Panc1 (cell line): ENCODE measurements at regions not wholly inside any gene's neighbourhood (a gene's known extent, or its start where the extent isn't known, plus 50 kb on each side); places are given as distances from the start of the nearest gene placed in this dataset.

Experiments
- ATAC-seq: fragments of 200-7000 bp; cut with Tn5 transposase; 2 replicates; pipeline ENCODE4 v1.9.1; 2020; ENCODE audit warnings: mild to moderate bottlenecking, moderate library complexity
- BruUV-seq: library from RNA; stranded (reverse); fragments of 400-500 nt; replicated peaks from 2 replicates; lab custom pipeline; 2021; lab: Mats Ljungman, UMichigan
- CTCF ChIA-PET: fragments of 300-600 bp; sonication (Branson Sonifier 250); formaldehyde crosslinking; loops from one replicate; lab custom pipeline; 2022; ENCODE audit warnings: antibody characterized with exemption; lab: Charles Lee
- POLR2A ChIA-PET: fragments of 300-600 bp; sonication (Branson Sonifier 250); formaldehyde crosslinking; loops from one replicate; lab custom pipeline; 2022; ENCODE audit warnings: antibody characterized with exemption; lab: Charles Lee
- DNase-seq: peaks from one replicate; pipeline ENCODE4 v3.0.0-alpha.2; 2010; ENCODE audit warnings: low read depth, low spot score
- H3K27ac ChIP-seq: 2 replicates; pipeline ENCODE4 v1.5.1; 2011; ENCODE audit warnings: mild to moderate bottlenecking, low read length, inconsistent platforms
- H3K27me3 ChIP-seq: fragments of 200-500 bp; sonication (Bioruptor generic); 2 replicates; pipeline ENCODE4 v1.6.0; 2014; ENCODE audit warnings: low read length, inconsistent platforms; ENCODE audit not compliant: control insufficient read depth, insufficient read depth
- H3K36me3 ChIP-seq: fragments of 200-500 bp; sonication (Bioruptor generic); 2 replicates; pipeline ENCODE4 v1.5.1; 2014; ENCODE audit warnings: inconsistent platforms, mild to moderate bottlenecking, low read length, moderate library complexity; ENCODE audit not compliant: control insufficient read depth, insufficient read depth
- H3K4me1 ChIP-seq: 2 replicates; pipeline ENCODE4 v1.5.1; 2011; ENCODE audit warnings: inconsistent platforms, mild to moderate bottlenecking, low read length, moderate library complexity; ENCODE audit not compliant: control insufficient read depth, insufficient read depth
- H3K4me3 ChIP-seq, 2 experiments: 2 replicates each; pipeline ENCODE4 v1.5.1; 2011 to 2012; ENCODE audit warnings: low read depth in 2 of 2, low read length in 2 of 2, mild to moderate bottlenecking in 2 of 2, inconsistent platforms in 1 of 2, moderate library complexity in 1 of 2
- H3K9me3 ChIP-seq: fragments of 200-500 bp; sonication (Bioruptor generic); 2 replicates; pipeline ENCODE4 v1.5.1; 2014; ENCODE audit warnings: low read depth, mild to moderate bottlenecking, inconsistent platforms, low read length, moderate library complexity; ENCODE audit not compliant: control insufficient read depth, insufficient read depth
- POLR2AphosphoS5 ChIP-seq: IDR thresholded peaks from 2 replicates; pipeline ENCODE4 v1.6.1; 2012; ENCODE audit warnings: mild to moderate bottlenecking, low read depth, low read length, moderate library complexity
- REST ChIP-seq, 2 experiments: IDR thresholded peaks; 2 replicates each; pipeline ENCODE4 v1.6.1; 2011 to 2012; ENCODE audit warnings: low read depth in 2 of 2, control low read depth in 1 of 2, low read length in 1 of 2, mild to moderate bottlenecking in 1 of 2, moderate library complexity in 1 of 2; ENCODE audit not compliant: insufficient read depth in 1 of 2
- SIN3A ChIP-seq: IDR thresholded peaks from 2 replicates; pipeline ENCODE4 v1.6.1; 2012; ENCODE audit warnings: low read depth, mild to moderate bottlenecking, low read length, moderate library complexity, borderline replicate concordance; ENCODE audit not compliant: insufficient read depth
- TCF7L2 ChIP-seq: IDR thresholded peaks from 2 replicates; pipeline ENCODE4 v1.6.1; 2011; ENCODE audit warnings: mild to moderate bottlenecking, low read depth, low read length, inconsistent platforms
- in situ Hi-C: cut with HindIII; loops from 2 replicates; pipeline ENCODE4 v1.10.0; 2016; ENCODE audit warnings: low sequenced_read_pairs, low pct_unique_long_range_greater_than_20kb
- intact Hi-C: fragments of 100-400 bp; cut with micrococcal nuclease; formaldehyde crosslinking; loops from one replicate; pipeline ENCODE4 v1.10.0; 2022; ENCODE audit not compliant: unreplicated experiment
- TF ChIP-seq, protein P1 (sequence below): fragments of 450-650 bp; IDR thresholded peaks from 2 replicates; pipeline ENCODE4 v1.5.1; 2017; ENCODE audit warnings: mild to moderate bottlenecking

- in situ Hi-C loops, result no loop called here
- Histone ChIP-seq H3K4me1 (no peaks in the 10 kb centered on the region), H3K4me3 (no peak overlapping the region), H3K27ac (no peak overlapping the region), H3K36me3 (no peaks in the 10 kb centered on the region), H3K9me3 (no peaks in the 10 kb centered on the region), H3K27me3 (no peaks in the 10 kb centered on the region; the same call in 1 of the 2 replicates)
- ChIA-PET POLR2A (no interaction called here), CTCF (no interaction called here)
- no TSS peak for BruUV-seq
- TF ChIP-seq, protein P1, sequence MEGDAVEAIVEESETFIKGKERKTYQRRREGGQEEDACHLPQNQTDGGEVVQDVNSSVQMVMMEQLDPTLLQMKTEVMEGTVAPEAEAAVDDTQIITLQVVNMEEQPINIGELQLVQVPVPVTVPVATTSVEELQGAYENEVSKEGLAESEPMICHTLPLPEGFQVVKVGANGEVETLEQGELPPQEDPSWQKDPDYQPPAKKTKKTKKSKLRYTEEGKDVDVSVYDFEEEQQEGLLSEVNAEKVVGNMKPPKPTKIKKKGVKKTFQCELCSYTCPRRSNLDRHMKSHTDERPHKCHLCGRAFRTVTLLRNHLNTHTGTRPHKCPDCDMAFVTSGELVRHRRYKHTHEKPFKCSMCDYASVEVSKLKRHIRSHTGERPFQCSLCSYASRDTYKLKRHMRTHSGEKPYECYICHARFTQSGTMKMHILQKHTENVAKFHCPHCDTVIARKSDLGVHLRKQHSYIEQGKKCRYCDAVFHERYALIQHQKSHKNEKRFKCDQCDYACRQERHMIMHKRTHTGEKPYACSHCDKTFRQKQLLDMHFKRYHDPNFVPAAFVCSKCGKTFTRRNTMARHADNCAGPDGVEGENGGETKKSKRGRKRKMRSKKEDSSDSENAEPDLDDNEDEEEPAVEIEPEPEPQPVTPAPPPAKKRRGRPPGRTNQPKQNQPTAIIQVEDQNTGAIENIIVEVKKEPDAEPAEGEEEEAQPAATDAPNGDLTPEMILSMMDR, result no peak
- TF ChIP-seq REST (IDR thresholded peaks at IDR 0.05; ENCODE audit: insufficient read depth in 1 of 2, low read depth in 2 of 2, low read length in 1 of 2) (no peak), SIN3A (no peak), POLR2AphosphoS5 (no peak), TCF7L2 (no peak)
- ATAC-seq (no peak), DNase-seq (no peak)
- intact Hi-C loops, result no loop called here
These were observed 56.3 kb upstream of the ZNF521 start for GRCh38 chr18:25408293-25408692.
